ENCODE measurements at regions not wholly inside any gene's neighbourhood (a gene's known extent, or its start where the extent isn't known, plus 50 kb on each side); places are given as distances from the start of the nearest gene placed in this dataset.

DNA sequence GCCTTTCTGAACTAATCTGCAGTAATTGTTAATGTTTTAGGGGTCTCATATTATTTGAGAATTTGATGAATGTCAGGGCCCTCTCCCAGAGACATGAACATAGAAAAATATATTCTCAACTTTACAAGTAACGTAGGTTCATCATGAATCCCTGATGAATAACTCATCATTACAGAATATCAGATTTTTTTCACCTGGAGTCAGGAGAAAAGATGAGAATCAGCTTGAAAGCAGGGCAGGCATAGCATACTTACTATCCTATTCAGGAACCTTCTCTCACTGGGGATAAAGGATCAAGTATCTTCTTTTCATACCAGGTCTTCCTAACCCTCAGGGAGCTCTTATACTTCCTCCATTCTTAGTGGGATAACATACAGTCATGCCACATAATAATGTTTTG is 552.6 kb upstream of the TBL1XR1 start:
- TF ChIP-seq, protein P1, sequence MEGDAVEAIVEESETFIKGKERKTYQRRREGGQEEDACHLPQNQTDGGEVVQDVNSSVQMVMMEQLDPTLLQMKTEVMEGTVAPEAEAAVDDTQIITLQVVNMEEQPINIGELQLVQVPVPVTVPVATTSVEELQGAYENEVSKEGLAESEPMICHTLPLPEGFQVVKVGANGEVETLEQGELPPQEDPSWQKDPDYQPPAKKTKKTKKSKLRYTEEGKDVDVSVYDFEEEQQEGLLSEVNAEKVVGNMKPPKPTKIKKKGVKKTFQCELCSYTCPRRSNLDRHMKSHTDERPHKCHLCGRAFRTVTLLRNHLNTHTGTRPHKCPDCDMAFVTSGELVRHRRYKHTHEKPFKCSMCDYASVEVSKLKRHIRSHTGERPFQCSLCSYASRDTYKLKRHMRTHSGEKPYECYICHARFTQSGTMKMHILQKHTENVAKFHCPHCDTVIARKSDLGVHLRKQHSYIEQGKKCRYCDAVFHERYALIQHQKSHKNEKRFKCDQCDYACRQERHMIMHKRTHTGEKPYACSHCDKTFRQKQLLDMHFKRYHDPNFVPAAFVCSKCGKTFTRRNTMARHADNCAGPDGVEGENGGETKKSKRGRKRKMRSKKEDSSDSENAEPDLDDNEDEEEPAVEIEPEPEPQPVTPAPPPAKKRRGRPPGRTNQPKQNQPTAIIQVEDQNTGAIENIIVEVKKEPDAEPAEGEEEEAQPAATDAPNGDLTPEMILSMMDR (conservative IDR thresholded peaks at IDR 0.05; ENCODE audit: low read depth, low read length): no peak
- no peak for TF ChIP-seq EZH2 (IDR thresholded peaks at IDR 0.05; ENCODE audit: borderline replicate concordance, low read depth, low read length, poor library complexity, severe bottlenecking)

All from A673 (cell line).